WTC11 (cell line): ENCODE measurements at regions not wholly inside any gene's neighbourhood (a gene's known extent, or its start where the extent isn't known, plus 50 kb on each side); places are given as distances from the start of the nearest gene placed in this dataset.
A peak's percentile ranks its signal among the peaks of the same experiment; 100 is the strongest.
"Not testable (repeated sequence)": the region's sequence is repeated elsewhere in the genome, so short reads cannot be mapped to it uniquely, and the experiment has no call there.

Experiments
- ATAC-seq: fragments of 200-7000 bp; cut with Tn5 transposase; 2 replicates; pipeline ENCODE4 v1.10.0; 2021; ENCODE audit warnings: mild to moderate bottlenecking, moderate library complexity
- CTCF ChIA-PET: fragments of 300-600 bp; sonication (Branson Sonifier 250); formaldehyde crosslinking; loops from one replicate; lab custom pipeline; 2021; ENCODE audit warnings: antibody characterized with exemption; lab: Charles Lee
- POLR2A ChIA-PET: fragments of 350-600 bp; sonication (Branson Sonifier 250); formaldehyde crosslinking; loops from one replicate; lab custom pipeline; 2021; ENCODE audit warnings: antibody characterized with exemption; lab: Charles Lee
- DNase-seq: peaks from one replicate; pipeline ENCODE4 v3.0.0; 2021; ENCODE audit warnings: low spot score
- H3K27ac Mint-ChIP-seq: 2 replicates; pipeline ENCODE4 v1.8.0; 2021; ENCODE audit warnings: mixed read lengths
- H3K27me3 Mint-ChIP-seq: 2 replicates; pipeline ENCODE4 v1.8.0; 2021; ENCODE audit warnings: low read depth, mild to moderate bottlenecking, moderate library complexity, mixed read lengths
- H3K36me3 Mint-ChIP-seq: 2 replicates; pipeline ENCODE4 v1.8.0; 2021; ENCODE audit warnings: mixed read lengths
- H3K4me1 Mint-ChIP-seq: 2 replicates; pipeline ENCODE4 v1.8.0; 2022; ENCODE audit warnings: mixed read lengths
- H3K4me3 Mint-ChIP-seq: 2 replicates; pipeline ENCODE4 v1.8.0; 2021; ENCODE audit warnings: mild to moderate bottlenecking, moderate library complexity, mixed read lengths
- H3K9me3 Mint-ChIP-seq: 2 replicates; pipeline ENCODE4 v1.8.0; 2021; ENCODE audit warnings: mixed read lengths
- ATF2 ChIP-seq: sonication (generic); formaldehyde crosslinking; IDR thresholded peaks from 2 replicates; pipeline ENCODE4 v1.8.1; 2022; ENCODE audit warnings: low read depth, missing genetic modification reagents, borderline replicate concordance
- ATF3 ChIP-seq: sonication (generic); formaldehyde crosslinking; conservative IDR thresholded peaks from 2 replicates; pipeline ENCODE4 v1.8.1; 2022; ENCODE audit warnings: mild to moderate bottlenecking, missing genetic modification reagents
- CREB1 ChIP-seq: sonication (generic); formaldehyde crosslinking; IDR thresholded peaks from 2 replicates; pipeline ENCODE4 v1.8.0; 2023; ENCODE audit warnings: mild to moderate bottlenecking, missing genetic modification reagents
- E2F4 ChIP-seq: sonication (generic); formaldehyde crosslinking; IDR thresholded peaks from 2 replicates; pipeline ENCODE4 v1.8.1; 2022; ENCODE audit warnings: low read depth, mild to moderate bottlenecking, moderate library complexity, missing genetic modification reagents, borderline replicate concordance
- ERG ChIP-seq: fragments of 250-450 bp; sonication (Bioruptor Pico); IDR thresholded peaks from 2 replicates; pipeline ENCODE4 v1.8.0; 2021; ENCODE audit warnings: mild to moderate bottlenecking
- FOXP1 ChIP-seq: sonication (generic); formaldehyde crosslinking; IDR thresholded peaks from 2 replicates; pipeline ENCODE4 v1.8.0; 2022; ENCODE audit warnings: missing genetic modification reagents, mild to moderate bottlenecking, moderate library complexity, borderline replicate concordance
- IRF1 ChIP-seq: sonication (generic); formaldehyde crosslinking; IDR thresholded peaks from 2 replicates; pipeline ENCODE4 v1.8.0; 2023; ENCODE audit warnings: missing genetic modification reagents
- IRF2 ChIP-seq: sonication (generic); formaldehyde crosslinking; IDR thresholded peaks from 2 replicates; pipeline ENCODE4 v1.8.0; 2022; ENCODE audit warnings: low read depth, missing genetic modification reagents, borderline replicate concordance
- MXD4 ChIP-seq: fragments of 250-450 bp; sonication (Bioruptor Pico); IDR thresholded peaks from 2 replicates; pipeline ENCODE4 v1.8.0; 2021; ENCODE audit warnings: mild to moderate bottlenecking, moderate library complexity, borderline replicate concordance
- RELA ChIP-seq: sonication (generic); formaldehyde crosslinking; IDR thresholded peaks from 2 replicates; pipeline ENCODE4 v1.8.1; 2022; ENCODE audit warnings: missing genetic modification reagents, mild to moderate bottlenecking, borderline replicate concordance
- SMAD3 ChIP-seq: sonication (generic); formaldehyde crosslinking; IDR thresholded peaks from 2 replicates; pipeline ENCODE4 v1.8.0; 2022; ENCODE audit warnings: missing genetic modification reagents, mild to moderate bottlenecking, borderline replicate concordance
- USF1 ChIP-seq: sonication (generic); formaldehyde crosslinking; IDR thresholded peaks from 2 replicates; pipeline ENCODE4 v1.8.0; 2022; ENCODE audit warnings: mild to moderate bottlenecking, missing genetic modification reagents

GRCh38 chr2:184187421-184187971, 410.8 kb upstream of the ZNF804A start:
- no peak for ATAC-seq
- H3K4me1 Mint-ChIP-seq, result 0 out of 2 replicates have a peak, but pooled peaks cover under 1% of the 10 kb centered on the region
- H3K4me3 Mint-ChIP-seq, result no peak overlapping the region
- POLR2A ChIA-PET, result no interaction called here
- no peak for TF ChIP-seq ATF3 (CRISPR knock-in tag)
- CTCF ChIA-PET, result no interaction called here
- no peak for DNase-seq
- H3K27ac Mint-ChIP-seq, result no peak overlapping the region
- no peaks in the 10 kb centered on the region for H3K27me3 Mint-ChIP-seq
- H3K36me3 Mint-ChIP-seq, result no peaks in the 10 kb centered on the region
- H3K9me3 Mint-ChIP-seq, result peaks cover 5% of the 10 kb centered on the region

- Mint-ChIP-seq H3K9me3 (no peaks in the 10 kb centered on the region), H3K4me1 (0 out of 2 replicates have a peak, but pooled peaks cover 2% of the 10 kb centered on the region), H3K4me3 (no peak overlapping the region), H3K36me3 (no peaks in the 10 kb centered on the region), H3K27ac (no peak overlapping the region), H3K27me3 (no peaks in the 10 kb centered on the region)
- CTCF ChIA-PET, result no interaction called here
- POLR2A ChIA-PET, result no interaction called here
- ATAC-seq (no peak), DNase-seq (no peak)
- no peak for TF ChIP-seq ATF2 (CRISPR knock-in tag)
- no peak for TF ChIP-seq SMAD3 (CRISPR knock-in tag)
These were observed 407.6 kb upstream of the ZNF804A start for GRCh38 chr2:184190725-184191124.

- no peak for ATAC-seq
- no peak overlapping the region for H3K27ac Mint-ChIP-seq
- CTCF ChIA-PET, result no interaction called here
These were observed 405.7 kb upstream of the ZNF804A start for GRCh38 chr2:184192649-184193048.

GRCh38 chr2:184197413-184197812, 400.9 kb upstream of the ZNF804A start:
- TF ChIP-seq IRF1 (CRISPR knock-in tag) (no peak), IRF2 (no peak), MXD4 (no peak), RELA (no peak), ERG (CRISPR knock-in tag) (no peak), E2F4 (CRISPR knock-in tag) (no peak)
- Mint-ChIP-seq H3K9me3 (no peaks in the 10 kb centered on the region), H3K27me3 (no peaks in the 10 kb centered on the region), H3K27ac (0 out of 2 replicates have a peak overlapping the region, but pooled peaks have one; percentile 22), H3K4me3 (no peak overlapping the region), H3K36me3 (no peaks in the 10 kb centered on the region), H3K4me1 (peaks cover 35% of the 10 kb centered on the region)
- POLR2A ChIA-PET, result no interaction called here
- CTCF ChIA-PET, result no interaction called here
- DNase-seq, result no peak
- peak; percentile 78 for ATAC-seq

More at GRCh38 chr2:184192649-184193048, 405.7 kb upstream of the ZNF804A start:
- peaks cover 17% of the 10 kb centered on the region for H3K4me1 Mint-ChIP-seq
- no peaks in the 10 kb centered on the region for H3K9me3 Mint-ChIP-seq
- TF ChIP-seq CREB1 (no peak), FOXP1 (CRISPR knock-in tag) (no peak), IRF2 (no peak), USF1 (CRISPR knock-in tag) (no peak)
- POLR2A ChIA-PET, result no interaction called here
- no peak overlapping the region for H3K4me3 Mint-ChIP-seq
- H3K27me3 Mint-ChIP-seq, result no peaks in the 10 kb centered on the region
- H3K36me3 Mint-ChIP-seq, result no peaks in the 10 kb centered on the region
- DNase-seq, result no peak

GRCh38 chr2:184198791-184199190, 399.5 kb upstream of the ZNF804A start:
- ATAC-seq, CTCF ChIA-PET, H3K9me3 Mint-ChIP-seq, DNase-seq, H3K4me3 Mint-ChIP-seq, H3K27me3 Mint-ChIP-seq, POLR2A ChIA-PET, H3K36me3 Mint-ChIP-seq: not testable (repeated sequence)
- Mint-ChIP-seq H3K27ac (peak overlapping the region; percentile 71), H3K4me1 (peaks cover 33% of the 10 kb centered on the region)
